Esophagus (tissue), 2 donors: ENCODE measurements at regions not wholly inside any gene's neighbourhood (a gene's known extent, or its start where the extent isn't known, plus 50 kb on each side); places are given as distances from the start of the nearest gene placed in this dataset.

Experiments
- H3K27ac ChIP-seq, 2 donors: one replicate each; pipeline ENCODE4 v1.5.1; 2013; ENCODE audit warnings: low read depth in 2 of 2, mild to moderate bottlenecking in 2 of 2, inconsistent platforms in 1 of 2, low read length in 1 of 2, moderate library complexity in 1 of 2
- H3K27me3 ChIP-seq, 2 donors: one replicate each; pipeline ENCODE4 v1.6.1; 2013; ENCODE audit warnings: low read length in 2 of 2, control low read depth in 1 of 2, mild to moderate bottlenecking in 1 of 2; ENCODE audit not compliant: insufficient read depth in 2 of 2, control insufficient read depth in 1 of 2
- H3K36me3 ChIP-seq, 2 donors: one replicate each; pipeline ENCODE4 v1.6.1; 2013; ENCODE audit warnings: low read length in 1 of 2; ENCODE audit not compliant: control insufficient read depth in 2 of 2, insufficient read depth in 2 of 2
- H3K4me1 ChIP-seq, 2 donors: one replicate each; pipeline ENCODE4 v1.6.1; 2013; ENCODE audit warnings: low read length in 1 of 2; ENCODE audit not compliant: control insufficient read depth in 2 of 2, insufficient read depth in 2 of 2
- H3K4me3 ChIP-seq, 2 donors: one replicate each; pipeline ENCODE4 v1.5.1; 2013; ENCODE audit warnings: low read length in 2 of 2, mild to moderate bottlenecking in 2 of 2, low read depth in 1 of 2, moderate library complexity in 1 of 2
- H3K9me3 ChIP-seq, 2 donors: one replicate each; pipeline ENCODE4 v1.6.1; 2013; ENCODE audit warnings: mild to moderate bottlenecking in 2 of 2, low read depth in 1 of 2, low read length in 1 of 2, moderate library complexity in 1 of 2; ENCODE audit not compliant: control insufficient read depth in 2 of 2, insufficient read depth in 1 of 2
- WGBS, 2 donors: extraction: QIAGEN DNeasy Blood & Tissue Kit; methylation state at CpG; one replicate each; pipeline ENCODE4 v1.1.7; 2013; 5-methylcytosine and 5-hydroxymethylcytosine counted together
- donor health status: healthy with polysubstance abuse.
- donor health status: Bipolar disorder and iron deficiency.

DNA sequence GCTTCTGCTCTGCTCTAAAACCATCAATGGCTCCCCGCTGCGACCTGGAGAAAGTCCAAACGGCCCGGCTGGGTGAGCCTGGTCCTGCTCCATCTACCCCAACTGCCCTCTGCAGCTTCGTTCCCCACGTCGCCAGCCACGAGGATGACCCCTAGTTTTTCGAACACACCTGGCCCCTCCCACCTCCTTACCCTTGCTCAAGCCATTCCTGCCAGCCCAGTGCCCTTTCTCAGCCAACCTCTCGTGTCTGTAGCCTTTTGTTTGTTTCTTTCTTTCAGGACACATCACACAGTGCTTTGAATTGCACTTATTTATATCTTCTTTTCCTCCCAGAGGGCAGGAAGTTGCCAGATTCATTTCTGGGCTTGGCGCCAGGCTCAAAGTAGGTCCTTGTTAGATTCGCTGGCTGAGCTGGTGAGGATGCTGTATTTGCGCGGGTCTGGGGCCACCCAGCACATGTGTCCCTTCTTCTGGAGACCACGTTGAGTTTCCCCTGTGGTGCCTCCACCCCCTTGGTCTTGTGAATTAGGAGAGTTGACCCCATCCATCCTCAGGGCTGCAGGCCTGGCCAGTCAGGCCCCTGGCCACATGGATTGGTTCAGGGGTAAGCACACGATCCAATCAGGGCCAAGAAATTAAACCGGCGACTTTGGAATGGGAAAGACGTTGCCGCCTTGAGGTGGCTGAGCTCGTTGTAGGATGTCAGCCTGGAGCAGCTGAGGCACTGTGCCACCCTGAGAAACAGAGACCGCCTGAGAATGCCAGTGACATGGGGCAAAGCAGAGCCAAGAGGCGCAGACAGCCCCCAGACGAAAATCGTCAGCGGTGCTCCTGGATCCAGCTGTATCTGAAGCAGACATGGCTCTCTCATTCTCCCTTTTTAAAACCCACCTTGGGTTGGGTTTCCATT lies 156.0 kb downstream of the CEBPB start:
- Histone ChIP-seq H3K36me3 (no peaks in the 10 kb centered on the region), H3K9me3 (no peaks in the 10 kb centered on the region), H3K27me3 (no peaks in the 10 kb centered on the region), H3K4me1 (peaks cover 5 to 19% of the 10 kb centered on the region in 2 donors), H3K27ac (peak overlapping the region in 1 of 2 donors; percentile 35), H3K4me3 (no peak overlapping the region)
- WGBS, 2 donors: 40 to 45% methylated on average over 26 of the region's 26 CpGs

- Histone ChIP-seq H3K4me1 (peaks cover 5 to 19% of the 10 kb centered on the region in 2 donors), H3K27ac (no peak overlapping the region), H3K27me3 (no peaks in the 10 kb centered on the region), H3K36me3 (no peaks in the 10 kb centered on the region), H3K4me3 (no peak overlapping the region), H3K9me3 (no peaks in the 10 kb centered on the region)
- WGBS, 2 donors: 65 to 70% methylated on average over 13 of the region's 13 CpGs
Observed at GRCh38 chr20:50347284-50348063, 156.8 kb downstream of the CEBPB start.

GRCh38 chr20:50348096-50348495 lies 157.5 kb downstream of the CEBPB start:
- no peaks in the 10 kb centered on the region for H3K36me3 ChIP-seq
- 72 to 76% methylated on average over 6 of the region's 6 CpGs for WGBS, 2 donors
- H3K9me3 ChIP-seq: no peaks in the 10 kb centered on the region
- peaks cover 5 to 19% of the 10 kb centered on the region in 2 donors for H3K4me1 ChIP-seq
- no peaks in the 10 kb centered on the region for H3K27me3 ChIP-seq
- no peak overlapping the region for H3K4me3 ChIP-seq
- no peak overlapping the region for H3K27ac ChIP-seq

DNA sequence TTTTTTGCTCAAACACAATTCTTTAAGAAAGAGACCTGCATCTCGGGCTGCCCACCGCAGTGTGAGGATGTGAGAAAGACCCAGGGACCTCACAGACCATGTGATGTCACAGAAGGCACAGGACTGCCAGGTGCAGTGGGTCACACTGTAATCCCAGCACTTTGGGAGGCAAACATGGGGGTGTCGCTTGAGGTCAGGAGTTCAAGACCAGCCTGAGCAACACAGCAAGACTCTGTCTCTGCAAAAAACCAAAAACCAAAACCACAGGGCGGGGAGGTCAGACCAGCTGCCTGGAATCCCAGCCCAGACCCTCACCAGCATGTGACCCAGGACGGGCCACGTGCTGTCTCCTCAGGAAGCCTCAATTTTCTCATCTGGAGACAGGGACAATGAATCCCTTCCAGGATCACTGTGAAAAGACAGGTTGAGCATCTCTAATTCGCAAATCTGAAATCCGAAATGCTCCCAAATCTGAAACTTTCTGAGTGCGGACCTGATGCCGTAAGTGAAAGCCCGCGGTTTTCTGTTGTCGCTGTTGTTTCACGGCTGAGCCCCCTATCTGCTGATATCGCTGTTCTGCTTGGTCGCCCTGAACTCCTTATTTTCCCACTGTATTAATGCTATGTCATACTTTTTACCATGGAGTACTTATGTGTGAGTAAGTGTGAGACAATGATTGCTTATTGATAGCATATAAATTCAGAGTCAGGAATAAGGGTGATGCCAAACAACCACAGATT lies 159.5 kb upstream of the PTPN1 start:
- no peaks in the 10 kb centered on the region for H3K27me3 ChIP-seq
- 86 to 91% methylated on average over 16 of the region's 16 CpGs for WGBS, 2 donors
- H3K36me3 ChIP-seq: no peaks in the 10 kb centered on the region
- H3K4me1 ChIP-seq: peaks cover 2 to 10% of the 10 kb centered on the region in 2 donors
- no peaks in the 10 kb centered on the region for H3K9me3 ChIP-seq
- no peak overlapping the region for H3K27ac ChIP-seq
- no peak overlapping the region for H3K4me3 ChIP-seq

DNA sequence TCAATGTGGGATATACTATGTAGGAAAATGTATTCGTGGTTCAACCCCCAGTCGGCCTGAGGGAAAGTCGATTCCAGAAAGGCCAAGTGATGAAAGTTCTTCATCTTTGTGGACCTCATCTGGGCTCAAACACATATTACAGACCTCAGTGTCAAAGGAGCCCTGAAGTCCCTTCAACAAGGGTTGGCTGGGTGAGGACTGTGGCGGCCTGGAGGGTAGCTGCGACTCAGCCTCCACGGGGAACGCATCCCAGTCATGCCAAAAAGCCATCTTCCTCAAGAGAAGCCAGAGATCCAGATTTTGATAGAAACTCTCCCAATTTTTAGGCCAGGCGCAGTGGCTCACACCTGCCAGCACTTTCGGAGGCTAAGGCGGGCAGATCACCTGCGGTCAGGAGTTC lies 158.6 kb upstream of the PTPN1 start:
- Histone ChIP-seq H3K9me3 (no peaks in the 10 kb centered on the region), H3K4me3 (no peak overlapping the region), H3K4me1 (peaks cover 0 to 8% of the 10 kb centered on the region in 2 donors), H3K27me3 (no peaks in the 10 kb centered on the region), H3K27ac (no peak overlapping the region), H3K36me3 (no peaks in the 10 kb centered on the region)
- 91 to 93% methylated on average over 11 of the region's 11 CpGs for WGBS, 2 donors

DNA sequence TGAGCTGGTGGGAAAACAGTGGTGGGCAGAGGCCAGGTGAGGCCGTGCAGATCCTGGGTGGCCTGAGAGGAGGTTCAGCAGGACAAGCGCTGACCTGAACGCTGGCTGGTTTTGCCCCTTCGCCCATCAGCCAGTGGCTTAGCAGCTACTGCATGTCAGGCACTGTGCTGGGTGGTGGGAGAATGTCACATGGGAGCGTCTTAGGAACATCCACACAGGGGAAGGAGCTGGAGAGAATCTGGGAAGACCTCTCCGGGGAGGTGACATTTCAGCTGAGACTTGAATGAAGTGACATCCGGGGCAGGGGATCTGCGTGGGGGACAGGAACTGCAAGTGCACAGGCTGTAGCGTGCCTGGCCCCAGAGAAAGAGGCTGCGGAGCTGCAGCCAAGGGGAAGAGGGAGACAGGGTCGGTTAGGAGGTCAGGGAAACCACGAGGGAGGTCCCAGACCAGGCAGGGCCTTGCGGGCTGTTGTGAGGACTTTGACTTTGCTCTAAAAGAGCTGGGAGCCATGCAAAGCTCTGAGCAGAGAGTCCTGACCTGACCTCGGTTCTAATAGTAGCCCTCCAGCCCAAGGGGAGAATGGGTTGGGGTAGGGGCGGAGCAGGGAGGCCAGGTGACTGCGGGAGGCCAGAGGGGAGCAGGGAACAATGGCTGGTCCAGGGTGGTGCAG lies 156.8 kb upstream of the PTPN1 start:
- Histone ChIP-seq H3K4me3 (no peak overlapping the region), H3K27me3 (no peaks in the 10 kb centered on the region), H3K4me1 (peaks cover 3% of the 10 kb centered on the region in 2 donors), H3K36me3 (no peaks in the 10 kb centered on the region), H3K9me3 (no peaks in the 10 kb centered on the region), H3K27ac (no peak overlapping the region)
- 65 to 69% methylated on average over 16 of the region's 16 CpGs for WGBS, 2 donors

GRCh38 chr20:50354721-50355589 lies 155.2 kb upstream of the PTPN1 start:
- Histone ChIP-seq H3K27me3 (no peaks in the 10 kb centered on the region), H3K36me3 (no peaks in the 10 kb centered on the region), H3K27ac (no peak overlapping the region), H3K4me3 (no peak overlapping the region), H3K4me1 (peaks cover 3 to 6% of the 10 kb centered on the region in 2 donors), H3K9me3 (no peaks in the 10 kb centered on the region)
- WGBS, 2 donors: 73 to 74% methylated on average over 13 of the region's 13 CpGs

- 81 to 87% methylated on average over 12 of the region's 12 CpGs for WGBS, 2 donors
- Histone ChIP-seq H3K27ac (no peak overlapping the region), H3K9me3 (no peaks in the 10 kb centered on the region), H3K36me3 (no peaks in the 10 kb centered on the region), H3K4me1 (peaks cover 7 to 13% of the 10 kb centered on the region in 2 donors), H3K27me3 (no peaks in the 10 kb centered on the region), H3K4me3 (no peak overlapping the region)
Observed at GRCh38 chr20:50355590-50356524, 154.3 kb upstream of the PTPN1 start.
